Tibial nerve (tissue), 4 donors: ENCODE measurements at regions not wholly inside any gene's neighbourhood (a gene's known extent, or its start where the extent isn't known, plus 50 kb on each side); places are given as distances from the start of the nearest gene placed in this dataset.

Experiments
- DNase-seq, 2 donors: peaks; one replicate each; pipeline ENCODE4 v3.0.0-alpha.2; 2019; ENCODE audit warnings: low spot score in 2 of 2
- H3K27ac ChIP-seq, 4 donors: fragments of 200-600 bp; sonication (generic) in 3 of 4; one replicate each; pipeline ENCODE4 v1.5.1; 2017 to 2019; ENCODE audit warnings: mild to moderate bottlenecking in 1 of 4
- H3K27me3 ChIP-seq, 2 donors: fragments of 200-600 bp; sonication (generic) in 1 of 2; one replicate each; pipeline versions ENCODE4 v1.5.1 to v1.6.0; 2017 to 2019
- H3K36me3 ChIP-seq, 3 donors: fragments of 200-600 bp; sonication (generic); one replicate each; pipeline ENCODE4 v1.5.1; 2018 to 2019
- H3K4me1 ChIP-seq, 4 donors: fragments of 200-600 bp; sonication (generic) in 3 of 4; one replicate each; pipeline ENCODE4 v1.5.1; 2017 to 2019
- H3K4me3 ChIP-seq, 4 donors: fragments of 200-600 bp; sonication (generic) in 3 of 4; one replicate each; pipeline ENCODE4 v1.5.1; 2017 to 2019; ENCODE audit warnings: mild to moderate bottlenecking in 1 of 4, moderate library complexity in 1 of 4
- H3K9me3 ChIP-seq, 4 donors: fragments of 200-600 bp; sonication (generic) in 3 of 4; one replicate each; pipeline ENCODE4 v1.5.1; 2017 to 2019
- CTCF ChIP-seq, 5 experiments: fragments of 200-600 bp in 3 of 5; fragments of 450-650 bp in 2 of 5; sonication (generic) in 3 of 5; IDR thresholded peaks; one replicate each; pipeline ENCODE4 v1.5.1; 2016 to 2019; ENCODE audit warnings: antibody characterized with exemption in 5 of 5, mild to moderate bottlenecking in 3 of 5, moderate library complexity in 2 of 5
- EP300 ChIP-seq, 2 donors: sonication (generic); formaldehyde crosslinking; IDR thresholded peaks; one replicate each; pipeline ENCODE4 v1.6.1; 2017; ENCODE audit warnings: antibody characterized with exemption in 2 of 2, mild to moderate bottlenecking in 1 of 2
- POLR2A ChIP-seq, 2 donors: fragments of 450-650 bp; IDR thresholded peaks; one replicate each; pipeline ENCODE4 v1.6.1; 2017; ENCODE audit warnings: antibody characterized with exemption in 2 of 2, mild to moderate bottlenecking in 2 of 2, moderate library complexity in 2 of 2
- WGBS, 2 donors: methylation state at CpG; one replicate each; pipeline ENCODE4 v1.1.5; 2018; 5-methylcytosine and 5-hydroxymethylcytosine counted together

GRCh38 chr1:219020386-219020785 lies 153.3 kb upstream of the LYPLAL1 start:
- Histone ChIP-seq H3K27me3 (no peaks in the 10 kb centered on the region), H3K27ac (no peak overlapping the region), H3K4me1 (no peaks in the 10 kb centered on the region), H3K36me3 (no peaks in the 10 kb centered on the region), H3K9me3 (no peaks in the 10 kb centered on the region), H3K4me3 (no peak overlapping the region)
- DNase-seq, result no peak
- TF ChIP-seq EP300 (IDR thresholded peaks at IDR 0.05), result no peak
- TF ChIP-seq POLR2A (IDR thresholded peaks at IDR 0.05), result no peak
- no peak for TF ChIP-seq CTCF (IDR thresholded peaks at IDR 0.05)
- WGBS, 2 donors, result 80 to 81% methylated on average over 2 of the region's 2 CpGs

- DNase-seq, result no peak
- H3K27ac ChIP-seq, result no peak overlapping the region
- H3K27me3 ChIP-seq, result no peaks in the 10 kb centered on the region
- no peaks in the 10 kb centered on the region for H3K36me3 ChIP-seq
- no peaks in the 10 kb centered on the region for H3K4me1 ChIP-seq
- no peak for TF ChIP-seq EP300 (IDR thresholded peaks at IDR 0.05)
- no peak for TF ChIP-seq POLR2A (IDR thresholded peaks at IDR 0.05)
- no peak for TF ChIP-seq CTCF (IDR thresholded peaks at IDR 0.05)
- no peaks in the 10 kb centered on the region for H3K9me3 ChIP-seq
- no peak overlapping the region for H3K4me3 ChIP-seq
Measured at GRCh38 chr1:219020846-219021245, 152.8 kb upstream of the LYPLAL1 start.

DNA sequence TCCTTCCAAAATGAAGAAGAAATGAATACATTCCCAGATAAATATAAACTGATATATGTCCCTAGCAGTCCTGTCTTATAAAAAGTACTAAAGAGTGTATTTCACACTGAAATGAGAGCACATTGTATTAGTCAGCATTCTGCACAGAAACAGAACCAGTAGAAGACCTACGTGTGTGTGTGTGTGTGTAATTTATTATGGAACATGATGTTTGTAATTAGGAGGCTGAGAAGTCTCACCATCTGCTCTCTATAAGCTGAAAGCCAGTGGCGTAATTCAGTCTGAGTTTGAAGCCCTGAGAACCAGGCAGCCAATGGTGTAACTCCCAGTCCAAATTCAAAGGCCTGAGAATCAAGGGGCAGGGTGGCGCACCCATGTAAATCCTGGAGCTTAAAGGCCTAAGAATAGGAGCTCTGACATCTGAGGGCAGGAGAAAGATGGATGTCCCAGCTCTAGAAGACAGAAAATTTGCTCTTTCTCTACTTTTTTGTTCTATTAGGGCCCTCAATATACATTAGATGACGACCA lies 146.5 kb upstream of the LYPLAL1 start:
- no peak overlapping the region for H3K4me3 ChIP-seq
- DNase-seq, result no peak
- no peaks in the 10 kb centered on the region for H3K9me3 ChIP-seq
- no peak overlapping the region for H3K27ac ChIP-seq
- no peaks in the 10 kb centered on the region for H3K4me1 ChIP-seq
- no peaks in the 10 kb centered on the region for H3K36me3 ChIP-seq
- TF ChIP-seq CTCF (IDR thresholded peaks at IDR 0.05) (no peak), POLR2A (IDR thresholded peaks at IDR 0.05) (no peak), EP300 (IDR thresholded peaks at IDR 0.05) (no peak)
- WGBS, 2 donors, result 83 to 89% methylated on average over 4 of the region's 4 CpGs
- no peaks in the 10 kb centered on the region for H3K27me3 ChIP-seq

GRCh38 chr1:219031809-219032208 lies 141.9 kb upstream of the LYPLAL1 start:
- no peak for TF ChIP-seq EP300 (IDR thresholded peaks at IDR 0.05)
- TF ChIP-seq POLR2A (IDR thresholded peaks at IDR 0.05), result no peak
- no peak for TF ChIP-seq CTCF (IDR thresholded peaks at IDR 0.05)
- H3K36me3 ChIP-seq, result no peaks in the 10 kb centered on the region
- no peaks in the 10 kb centered on the region for H3K4me1 ChIP-seq
- no peaks in the 10 kb centered on the region for H3K27me3 ChIP-seq
- no peak overlapping the region for H3K4me3 ChIP-seq
- no peak for DNase-seq
- no peak overlapping the region for H3K27ac ChIP-seq
- H3K9me3 ChIP-seq, result no peaks in the 10 kb centered on the region

GRCh38 chr1:219038398-219038797 lies 135.3 kb upstream of the LYPLAL1 start:
- Histone ChIP-seq H3K36me3 (no peaks in the 10 kb centered on the region), H3K27me3 (no peaks in the 10 kb centered on the region), H3K4me1 (no peaks in the 10 kb centered on the region), H3K27ac (no peak overlapping the region), H3K4me3 (no peak overlapping the region), H3K9me3 (no peaks in the 10 kb centered on the region)
- TF ChIP-seq CTCF (IDR thresholded peaks at IDR 0.05) (no peak), POLR2A (IDR thresholded peaks at IDR 0.05) (no peak), EP300 (IDR thresholded peaks at IDR 0.05) (no peak)
- no peak for DNase-seq
- WGBS, 2 donors, result 88 to 89% methylated on average over 2 of the region's 2 CpGs
